CD14-positive monocyte (primary cell): ENCODE measurements at regions not wholly inside any gene's neighbourhood (a gene's known extent, or its start where the extent isn't known, plus 50 kb on each side); places are given as distances from the start of the nearest gene placed in this dataset.

ENCODE experiments used
- DNase-seq, 3 donors: peaks; one replicate each; pipeline ENCODE4 v3.0.0-alpha.2; 2011 to 2022
- H2AFZ ChIP-seq: 2 replicates; pipeline ENCODE4 v1.6.0; 2012; ENCODE audit warnings: mild to moderate bottlenecking, low read depth, low read length, inconsistent platforms; ENCODE audit not compliant: insufficient read depth, poor library complexity, severe bottlenecking
- H3K27ac ChIP-seq, 2 donors: 1 replicate in 1 of 2; 2 replicates in 1 of 2; pipeline ENCODE4 v1.5.1; 2012 to 2013; ENCODE audit warnings: low read length in 2 of 2, control low read depth in 1 of 2, inconsistent platforms in 1 of 2, low read depth in 1 of 2, mild to moderate bottlenecking in 1 of 2
- H3K27me3 ChIP-seq, 2 donors: one replicate each; pipeline versions ENCODE4 v1.6.0 to v1.6.1; 2011 to 2013; ENCODE audit warnings: low read length in 2 of 2; ENCODE audit not compliant: control insufficient read depth in 2 of 2, insufficient read depth in 2 of 2
- H3K36me3 ChIP-seq, 2 donors: replicated peaks in 1 of 2; 1 replicate in 1 of 2; 2 replicates in 1 of 2; pipeline versions ENCODE4 v1.5.1 to v1.6.1; 2012 to 2013; ENCODE audit warnings: low read length in 2 of 2, control low read depth in 1 of 2, inconsistent platforms in 1 of 2, mild to moderate bottlenecking in 1 of 2; ENCODE audit not compliant: insufficient read depth in 2 of 2, control insufficient read depth in 1 of 2
- H3K4me1 ChIP-seq, 2 donors: 1 replicate in 1 of 2; 2 replicates in 1 of 2; pipeline versions ENCODE4 v1.5.1 to v1.6.1; 2012 to 2013; ENCODE audit warnings: low read length in 2 of 2, control low read depth in 1 of 2, inconsistent platforms in 1 of 2, mild to moderate bottlenecking in 1 of 2, moderate library complexity in 1 of 2; ENCODE audit not compliant: insufficient read depth in 2 of 2, control insufficient read depth in 1 of 2
- H3K4me2 ChIP-seq: replicated peaks from 2 replicates; pipeline ENCODE3; 2012; ENCODE audit warnings: low read length, moderate library complexity, mild to moderate bottlenecking; ENCODE audit not compliant: poor library complexity, severe bottlenecking; ENCODE audit errors: extremely low read depth
- H3K4me3 ChIP-seq, 3 experiments: fragments of 200-600 bp in 1 of 3; sonication (generic) in 1 of 3; replicated peaks in 1 of 3; 1 replicate in 2 of 3; 2 replicates in 1 of 3; pipeline ENCODE4 v1.5.1; 2011 to 2013; ENCODE audit warnings: low read length in 3 of 3, mild to moderate bottlenecking in 3 of 3, control low read depth in 2 of 3, low read depth in 2 of 3, inconsistent platforms in 1 of 3, moderate library complexity in 1 of 3
- H3K79me2 ChIP-seq: 2 replicates; pipeline ENCODE4 v1.6.0; 2012; ENCODE audit warnings: mild to moderate bottlenecking, control low read depth, inconsistent platforms, low read length, moderate library complexity; ENCODE audit not compliant: insufficient read depth
- H3K9ac ChIP-seq: 2 replicates; pipeline ENCODE4 v1.6.0; 2017; ENCODE audit warnings: low read length, mild to moderate bottlenecking; ENCODE audit not compliant: insufficient read depth, poor library complexity, severe bottlenecking
- H3K9me3 ChIP-seq, 2 donors: replicated peaks in 1 of 2; 1 replicate in 1 of 2; 2 replicates in 1 of 2; pipeline versions ENCODE4 v1.5.1 to v1.6.1; 2012 to 2013; ENCODE audit warnings: low read length in 2 of 2, control low read depth in 1 of 2; ENCODE audit not compliant: control insufficient read depth in 1 of 2, insufficient read depth in 1 of 2
- H4K20me1 ChIP-seq: 2 replicates; pipeline ENCODE4 v1.6.0; 2012; ENCODE audit warnings: mild to moderate bottlenecking, low read length, control low read depth, moderate library complexity; ENCODE audit not compliant: insufficient read depth
- H3K27ac Mint-ChIP-seq, 7 donors: one replicate each; pipeline ENCODE4 v1.8.0; 2020; ENCODE audit warnings: mild to moderate bottlenecking in 7 of 7, mixed read lengths in 7 of 7, moderate library complexity in 6 of 7, inconsistent platforms in 2 of 7
- H3K27me3 Mint-ChIP-seq, 3 donors: one replicate each; pipeline ENCODE4 v1.8.0; 2021 to 2022; ENCODE audit warnings: low read depth in 3 of 3, mild to moderate bottlenecking in 3 of 3, mixed read lengths in 3 of 3, moderate library complexity in 3 of 3, inconsistent platforms in 1 of 3
- H3K36me3 Mint-ChIP-seq, 2 donors: one replicate each; pipeline ENCODE4 v1.8.0; 2020; ENCODE audit warnings: mixed read lengths in 2 of 2, inconsistent platforms in 1 of 2, mild to moderate bottlenecking in 1 of 2
- H3K4me1 Mint-ChIP-seq: one replicate; pipeline ENCODE4 v1.8.0; 2020; ENCODE audit warnings: mild to moderate bottlenecking, mixed read lengths
- H3K4me3 Mint-ChIP-seq, 2 donors: one replicate each; pipeline ENCODE4 v1.8.0; 2020; ENCODE audit warnings: mild to moderate bottlenecking in 2 of 2, mixed read lengths in 2 of 2, moderate library complexity in 1 of 2
- H3K9me3 Mint-ChIP-seq, 7 donors: one replicate each; pipeline ENCODE4 v1.8.0; 2020 to 2022; ENCODE audit warnings: mixed read lengths in 7 of 7, mild to moderate bottlenecking in 6 of 7, moderate library complexity in 6 of 7, inconsistent platforms in 2 of 7
- WGBS: methylation state at CpG from one replicate; pipeline ENCODE4 v1.1.5; 2013; ENCODE audit warnings: missing lambda C conversion rate; ENCODE audit not compliant: insufficient coverage; 5-methylcytosine and 5-hydroxymethylcytosine counted together
- intact Hi-C, 2 donors: fragments of 100-400 bp; cut with micrococcal nuclease; formaldehyde crosslinking; loops; one replicate each; pipeline versions ENCODE4 v1.15.0 to v1.15.1; 2023
- TF ChIP-seq, protein P1 (sequence below): fragments of 200-600 bp; IDR thresholded peaks from one replicate; pipeline ENCODE4 v1.8.0; 2022; ENCODE audit warnings: antibody characterized with exemption, mild to moderate bottlenecking

DNA sequence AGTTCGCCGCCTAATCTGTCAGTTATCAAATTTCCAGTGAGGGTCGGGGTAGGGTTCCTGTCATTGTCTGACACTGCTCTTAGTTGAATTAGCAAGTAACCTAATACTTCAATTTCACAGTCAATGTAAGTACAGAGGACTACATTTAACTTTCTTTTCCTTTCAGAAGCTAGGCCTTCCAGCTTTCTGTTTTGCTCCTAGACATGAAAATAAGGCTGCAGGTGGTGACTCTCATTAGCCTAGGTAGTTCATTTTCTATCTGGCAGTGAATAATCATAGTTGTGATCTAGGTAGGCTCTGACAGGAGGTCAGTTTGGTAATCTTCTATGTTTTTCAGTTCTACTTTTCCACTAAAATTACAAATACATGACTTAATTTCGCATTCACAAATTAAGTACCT lies 783.1 kb downstream of the MRPL39 start:
- Mint-ChIP-seq H3K4me3 (no peak overlapping the region), H3K27me3 (no peaks in the 10 kb centered on the region), H3K4me1 (no peaks in the 10 kb centered on the region), H3K9me3 (peaks cover 0 to 2% (median 0%) of the 10 kb centered on the region in 7 donors), H3K27ac (no peak overlapping the region), H3K36me3 (no peaks in the 10 kb centered on the region)
- H3K4me2 ChIP-seq: no peak overlapping the region
- no peaks in the 10 kb centered on the region for H4K20me1 ChIP-seq
- intact Hi-C loops: no loop called here
- no peaks in the 10 kb centered on the region for H3K4me1 ChIP-seq
- no peaks in the 10 kb centered on the region for H3K36me3 ChIP-seq
- WGBS: 82% methylated on average over 3 of the region's 4 CpGs
- no peak overlapping the region for H3K27ac ChIP-seq
- no peak overlapping the region for H3K4me3 ChIP-seq
- DNase-seq: no peak
- H3K9ac ChIP-seq: no peak overlapping the region
- H3K27me3 ChIP-seq: no peaks in the 10 kb centered on the region
- no peaks in the 10 kb centered on the region for H3K79me2 ChIP-seq
- H2AFZ ChIP-seq: no peak overlapping the region
- TF ChIP-seq, protein P1, sequence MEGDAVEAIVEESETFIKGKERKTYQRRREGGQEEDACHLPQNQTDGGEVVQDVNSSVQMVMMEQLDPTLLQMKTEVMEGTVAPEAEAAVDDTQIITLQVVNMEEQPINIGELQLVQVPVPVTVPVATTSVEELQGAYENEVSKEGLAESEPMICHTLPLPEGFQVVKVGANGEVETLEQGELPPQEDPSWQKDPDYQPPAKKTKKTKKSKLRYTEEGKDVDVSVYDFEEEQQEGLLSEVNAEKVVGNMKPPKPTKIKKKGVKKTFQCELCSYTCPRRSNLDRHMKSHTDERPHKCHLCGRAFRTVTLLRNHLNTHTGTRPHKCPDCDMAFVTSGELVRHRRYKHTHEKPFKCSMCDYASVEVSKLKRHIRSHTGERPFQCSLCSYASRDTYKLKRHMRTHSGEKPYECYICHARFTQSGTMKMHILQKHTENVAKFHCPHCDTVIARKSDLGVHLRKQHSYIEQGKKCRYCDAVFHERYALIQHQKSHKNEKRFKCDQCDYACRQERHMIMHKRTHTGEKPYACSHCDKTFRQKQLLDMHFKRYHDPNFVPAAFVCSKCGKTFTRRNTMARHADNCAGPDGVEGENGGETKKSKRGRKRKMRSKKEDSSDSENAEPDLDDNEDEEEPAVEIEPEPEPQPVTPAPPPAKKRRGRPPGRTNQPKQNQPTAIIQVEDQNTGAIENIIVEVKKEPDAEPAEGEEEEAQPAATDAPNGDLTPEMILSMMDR: no peak
- no peaks in the 10 kb centered on the region for H3K9me3 ChIP-seq

DNA sequence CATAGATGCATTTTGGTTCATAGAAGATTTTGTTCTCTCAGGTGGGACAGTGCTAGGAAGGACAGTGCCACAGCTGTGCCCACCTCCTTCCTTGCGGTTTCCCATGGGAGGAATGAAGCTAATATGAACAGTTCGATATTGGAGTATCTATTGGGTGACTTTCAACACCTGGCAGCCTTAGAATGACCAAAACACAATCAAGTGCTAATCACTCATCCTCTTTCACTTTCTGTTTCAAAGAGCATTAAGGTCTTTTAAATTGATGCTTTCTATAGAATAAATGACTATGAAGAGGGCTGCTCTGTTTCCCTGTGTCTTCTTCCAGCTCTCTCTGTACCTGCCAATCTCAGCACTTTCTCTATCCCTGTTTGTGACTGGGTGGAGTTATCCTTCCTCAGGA lies 784.0 kb downstream of the MRPL39 start:
- H3K27me3 Mint-ChIP-seq: no peaks in the 10 kb centered on the region
- Histone ChIP-seq H3K9ac (no peak overlapping the region), H3K27ac (no peak overlapping the region), H2AFZ (no peak overlapping the region), H3K27me3 (no peaks in the 10 kb centered on the region), H3K36me3 (no peaks in the 10 kb centered on the region), H3K4me2 (no peak overlapping the region), H3K4me1 (no peaks in the 10 kb centered on the region), H3K79me2 (no peaks in the 10 kb centered on the region), H4K20me1 (no peaks in the 10 kb centered on the region), H3K4me3 (no peak overlapping the region), H3K9me3 (no peaks in the 10 kb centered on the region)
- intact Hi-C loops: no loop called here
- no peak overlapping the region for H3K4me3 Mint-ChIP-seq
- no CpG with 5 or more reads among the region's 2 CpGs for WGBS
- no peaks in the 10 kb centered on the region for H3K4me1 Mint-ChIP-seq
- TF ChIP-seq, protein P1: no peak
- no peak for DNase-seq
- H3K36me3 Mint-ChIP-seq: no peaks in the 10 kb centered on the region
- H3K9me3 Mint-ChIP-seq: peaks cover 0 to 2% (median 0%) of the 10 kb centered on the region in 7 donors
- H3K27ac Mint-ChIP-seq: no peak overlapping the region
